Endothelial cell (in vitro differentiated cells): ENCODE measurements at regions not wholly inside any gene's neighbourhood (a gene's known extent, or its start where the extent isn't known, plus 50 kb on each side); places are given as distances from the start of the nearest gene placed in this dataset.

ENCODE experiments used
- DNase-seq: peaks from one replicate; pipeline ENCODE4 v3.0.0; 2021; ENCODE audit warnings: low spot score
- H3K27ac Mint-ChIP-seq: one replicate; pipeline ENCODE4 v1.8.0; 2021; ENCODE audit warnings: mixed read lengths, inconsistent platforms; ENCODE audit not compliant: unreplicated experiment
- H3K27me3 Mint-ChIP-seq: one replicate; pipeline ENCODE4 v1.8.0; 2021; ENCODE audit warnings: mild to moderate bottlenecking, moderate library complexity, mixed read lengths, inconsistent platforms; ENCODE audit not compliant: unreplicated experiment
- H3K36me3 Mint-ChIP-seq: one replicate; pipeline ENCODE4 v1.8.0; 2021; ENCODE audit warnings: mild to moderate bottlenecking, low read depth, mixed read lengths, inconsistent platforms; ENCODE audit not compliant: unreplicated experiment
- H3K4me1 Mint-ChIP-seq: one replicate; pipeline ENCODE4 v1.8.0; 2021; ENCODE audit warnings: mild to moderate bottlenecking, mixed read lengths, inconsistent platforms; ENCODE audit not compliant: unreplicated experiment
- H3K4me3 Mint-ChIP-seq: one replicate; pipeline ENCODE4 v1.8.0; 2021; ENCODE audit warnings: mild to moderate bottlenecking, mixed read lengths, inconsistent platforms; ENCODE audit not compliant: unreplicated experiment
- H3K9me3 Mint-ChIP-seq: one replicate; pipeline ENCODE4 v1.8.0; 2021; ENCODE audit warnings: mixed read lengths, inconsistent platforms; ENCODE audit not compliant: unreplicated experiment
- CTCF ChIP-seq: fragments of 200-600 bp; sonication (generic); IDR thresholded peaks from one replicate; pipeline ENCODE4 v1.5.0; 2021; ENCODE audit warnings: antibody characterized with exemption; ENCODE audit not compliant: unreplicated experiment

GRCh38 chr19:23519031-23519430 lies 123.8 kb upstream of the ZNF91 start:
- Mint-ChIP-seq H3K27me3 (no peaks in the 10 kb centered on the region), H3K27ac (no peak overlapping the region), H3K36me3 (no peaks in the 10 kb centered on the region), H3K4me1 (no peaks in the 10 kb centered on the region), H3K9me3 (no peaks in the 10 kb centered on the region), H3K4me3 (no peak overlapping the region)
- TF ChIP-seq CTCF: no peak
- no peak for DNase-seq

GRCh38 chr19:23516266-23516665 lies 121.0 kb upstream of the ZNF91 start:
- Mint-ChIP-seq H3K4me1 (no peaks in the 10 kb centered on the region), H3K27me3 (no peaks in the 10 kb centered on the region), H3K27ac (no peak overlapping the region), H3K36me3 (no peaks in the 10 kb centered on the region), H3K9me3 (no peaks in the 10 kb centered on the region), H3K4me3 (no peak overlapping the region)
- TF ChIP-seq CTCF: no peak
- no peak for DNase-seq

- TF ChIP-seq CTCF: no peak
- no peak overlapping the region for H3K4me3 Mint-ChIP-seq
- no peaks in the 10 kb centered on the region for H3K4me1 Mint-ChIP-seq
- H3K36me3 Mint-ChIP-seq: no peaks in the 10 kb centered on the region
- no peak for DNase-seq
- no peaks in the 10 kb centered on the region for H3K27me3 Mint-ChIP-seq
- no peak overlapping the region for H3K27ac Mint-ChIP-seq
- no peaks in the 10 kb centered on the region for H3K9me3 Mint-ChIP-seq
Observed at GRCh38 chr19:23515551-23515950, 120.3 kb upstream of the ZNF91 start.

- no peaks in the 10 kb centered on the region for H3K27me3 Mint-ChIP-seq
- no peak overlapping the region for H3K4me3 Mint-ChIP-seq
- H3K27ac Mint-ChIP-seq: no peak overlapping the region
- no peaks in the 10 kb centered on the region for H3K4me1 Mint-ChIP-seq
- no peak for DNase-seq
- no peaks in the 10 kb centered on the region for H3K9me3 Mint-ChIP-seq
- no peaks in the 10 kb centered on the region for H3K36me3 Mint-ChIP-seq
- no peak for TF ChIP-seq CTCF
Observed at GRCh38 chr19:23512151-23512925, 117.1 kb upstream of the ZNF91 start.

- no peak for TF ChIP-seq CTCF
- Mint-ChIP-seq H3K4me1 (no peaks in the 10 kb centered on the region), H3K4me3 (no peak overlapping the region), H3K27ac (no peak overlapping the region), H3K36me3 (no peaks in the 10 kb centered on the region), H3K27me3 (no peaks in the 10 kb centered on the region), H3K9me3 (no peaks in the 10 kb centered on the region)
- no peak for DNase-seq
Observed at GRCh38 chr19:23509686-23510450, 114.6 kb upstream of the ZNF91 start.
